HG03439 (cell line): ENCODE measurements at regions not wholly inside any gene's neighbourhood (a gene's known extent, or its start where the extent isn't known, plus 50 kb on each side); places are given as distances from the start of the nearest gene placed in this dataset.

Source experiments
- ATAC-seq: cut with Tn5 transposase; IDR thresholded peaks from one replicate; pipeline ENCODE4 v1.9.1; 2021; ENCODE audit warnings: mild to moderate bottlenecking, moderate library complexity; ENCODE audit not compliant: unreplicated experiment

- ATAC-seq = no peak
Observed at GRCh38 chr14:21724090-21724973, 50.7 kb upstream of the OR4E1 start.

GRCh38 chr14:21723431-21724045 lies 49.9 kb upstream of the OR4E1 start:
- ATAC-seq = no peak
